HCT116 (cell line): ENCODE measurements at regions not wholly inside any gene's neighbourhood (a gene's known extent, or its start where the extent isn't known, plus 50 kb on each side); places are given as distances from the start of the nearest gene placed in this dataset.

Experiments used
- ATAC-seq: fragments of 200-7000 bp; cut with Tn5 transposase; 2 replicates; pipeline ENCODE4 v1.9.1; 2020; ENCODE audit warnings: mild to moderate bottlenecking, moderate library complexity
- BruUV-seq: library from RNA; stranded (reverse); fragments of 400-500 nt; replicated peaks from 2 replicates; lab custom pipeline; 2021; lab: Mats Ljungman, UMichigan
- CTCF ChIA-PET: fragments of 300-600 bp; sonication (Branson Sonifier 250); formaldehyde crosslinking; loops from one replicate; lab custom pipeline; 2021; ENCODE audit warnings: antibody characterized with exemption; lab: Charles Lee
- POLR2A ChIA-PET: fragments of 300-600, 350-600 bp; sonication (Branson Sonifier 250); formaldehyde crosslinking; loops from one replicate; lab custom pipeline; 2021; ENCODE audit warnings: antibody characterized with exemption; lab: Charles Lee
- RAD21 ChIA-PET, 2 experiments: fragments of 300-600 bp; sonication (Branson Sonifier 250); formaldehyde crosslinking; loops; one replicate each; lab custom pipeline; 2023; ENCODE audit warnings: low total read pairs in 2 of 2; ENCODE audit not compliant: uncharacterized antibody in 2 of 2, unreplicated experiment in 2 of 2, low non-redundant PET in 1 of 2; lab: Charles Lee
- DNase-seq: peaks from one replicate; pipeline ENCODE4 v3.0.0-alpha.2; 2010; ENCODE audit warnings: low read depth, low spot score
- H2AFZ ChIP-seq: fragments of 200-600 bp; shearing (Covaris generic), sonication (generic); 2 replicates; pipeline ENCODE4 v1.6.1; 2017; ENCODE audit warnings: low read depth, mixed run types, mixed read lengths, antibody characterized with exemption, low read length; ENCODE audit not compliant: poor library complexity, severe bottlenecking
- H3K27ac ChIP-seq: 2 replicates; pipeline ENCODE4 v1.5.1; 2012; ENCODE audit warnings: low read depth, low read length
- H3K27me3 ChIP-seq: fragments of 200-600 bp; sonication (generic); 2 replicates; pipeline ENCODE4 v1.6.1; 2016; ENCODE audit warnings: mixed run types, low read length, mixed read lengths; ENCODE audit not compliant: insufficient read depth
- H3K36me3 ChIP-seq, 2 experiments: fragments of 200-500 bp in 1 of 2; fragments of 200-600 bp in 1 of 2; sonication (Bioruptor generic) in 1 of 2; sonication (generic) in 1 of 2; 2 replicates each; pipeline versions ENCODE4 v1.5.1 to v1.6.1; 2014 to 2016; ENCODE audit warnings: low read length in 2 of 2, inconsistent platforms in 1 of 2, mixed read lengths in 1 of 2, mixed run types in 1 of 2; ENCODE audit not compliant: insufficient read depth in 2 of 2, control insufficient read depth in 1 of 2
- H3K4me1 ChIP-seq, 2 experiments: fragments of 200-600 bp in 1 of 2; sonication (generic) in 1 of 2; 2 replicates each; pipeline versions ENCODE4 v1.5.1 to v1.6.1; 2012 to 2017; ENCODE audit warnings: low read length in 2 of 2, inconsistent platforms in 1 of 2, mild to moderate bottlenecking in 1 of 2, mixed read lengths in 1 of 2, mixed run types in 1 of 2, moderate library complexity in 1 of 2; ENCODE audit not compliant: insufficient read depth in 2 of 2, control insufficient read depth in 1 of 2
- H3K4me2 ChIP-seq: fragments of 200-600 bp; sonication (generic); 2 replicates; pipeline ENCODE4 v1.6.1; 2017; ENCODE audit warnings: mixed run types, low read length, mixed read lengths
- H3K4me3 ChIP-seq, 2 experiments: fragments of 200-600 bp in 1 of 2; sonication (generic) in 1 of 2; replicated peaks in 1 of 2; 2 replicates each; pipeline ENCODE4 v1.5.1; 2011 to 2016; ENCODE audit warnings: low read length in 2 of 2, control low read depth in 1 of 2, low read depth in 1 of 2, mild to moderate bottlenecking in 1 of 2, mixed read lengths in 1 of 2, mixed run types in 1 of 2
- H3K79me2 ChIP-seq: fragments of 200-600 bp; sonication (generic); 2 replicates; pipeline ENCODE4 v1.6.1; 2017; ENCODE audit warnings: mild to moderate bottlenecking, mixed run types, low read length, moderate library complexity, mixed read lengths; ENCODE audit not compliant: insufficient read depth
- H3K9ac ChIP-seq: fragments of 200-600 bp; sonication (generic); 2 replicates; pipeline ENCODE4 v1.6.1; 2016; ENCODE audit warnings: low read length, mixed read lengths
- H3K9me2 ChIP-seq: fragments of 200-600 bp; sonication (generic), shearing (Covaris generic); 2 replicates; pipeline ENCODE4 v1.6.1; 2017; ENCODE audit warnings: mixed run types, mild to moderate bottlenecking, moderate library complexity; ENCODE audit not compliant: insufficient read depth
- H3K9me3 ChIP-seq, 2 experiments: fragments of 200-500 bp in 1 of 2; fragments of 200-600 bp in 1 of 2; sonication (Bioruptor generic) in 1 of 2; sonication (generic) in 1 of 2; 2 replicates each; pipeline ENCODE4 v1.6.1; 2014 to 2017; ENCODE audit warnings: low read length in 2 of 2, mixed read lengths in 2 of 2, inconsistent platforms in 1 of 2, low read depth in 1 of 2, mild to moderate bottlenecking in 1 of 2, mixed run types in 1 of 2, moderate library complexity in 1 of 2; ENCODE audit not compliant: control insufficient read depth in 1 of 2, insufficient read depth in 1 of 2
- H4K20me1 ChIP-seq: fragments of 200-600 bp; sonication (generic), shearing (Covaris generic); 2 replicates; pipeline ENCODE4 v1.6.1; 2017; ENCODE audit warnings: mixed run types, mild to moderate bottlenecking, moderate library complexity; ENCODE audit not compliant: insufficient read depth
- CBX3 ChIP-seq: IDR thresholded peaks from 2 replicates; pipeline ENCODE4 v1.6.1; 2012; ENCODE audit warnings: low read depth
- CEBPB ChIP-seq: IDR thresholded peaks from 2 replicates; pipeline ENCODE4 v1.6.1; 2012; ENCODE audit warnings: low read depth
- EZH2 ChIP-seq: fragments of 200-600 bp; sonication (generic); IDR thresholded peaks from 2 replicates; pipeline ENCODE4 v1.6.1; 2017; ENCODE audit warnings: antibody characterized with exemption, mixed run types
- FOSL1 ChIP-seq: IDR thresholded peaks from 2 replicates; pipeline ENCODE4 v1.6.1; 2012; ENCODE audit warnings: low read depth
- POLR2A ChIP-seq: IDR thresholded peaks from 2 replicates; pipeline ENCODE4 v1.7.0; 2011; ENCODE audit warnings: borderline replicate concordance; ENCODE audit not compliant: insufficient read depth, insufficient read length; ENCODE audit errors: extremely low read depth
- POLR2AphosphoS5 ChIP-seq: IDR thresholded peaks from 2 replicates; pipeline ENCODE4 v1.6.1; 2011; ENCODE audit warnings: mild to moderate bottlenecking, low read depth, low read length, moderate library complexity
- RAD21 ChIP-seq: IDR thresholded peaks from 2 replicates; pipeline ENCODE4 v1.6.1; 2012; ENCODE audit warnings: low read depth, mild to moderate bottlenecking
- SIN3A ChIP-seq: IDR thresholded peaks from 2 replicates; pipeline ENCODE4 v1.6.1; 2012; ENCODE audit warnings: low read depth
- SP1 ChIP-seq: IDR thresholded peaks from 2 replicates; pipeline ENCODE4 v1.6.1; 2012; ENCODE audit warnings: low read depth
- TCF7L2 ChIP-seq: IDR thresholded peaks from 2 replicates; pipeline ENCODE4 v1.7.0; 2011; ENCODE audit warnings: borderline replicate concordance, inconsistent platforms; ENCODE audit not compliant: insufficient read depth, insufficient read length; ENCODE audit errors: extremely low read depth
- ZBTB33 ChIP-seq: IDR thresholded peaks from 2 replicates; pipeline ENCODE4 v1.6.1; 2011; ENCODE audit warnings: mild to moderate bottlenecking, low read length, moderate library complexity; ENCODE audit not compliant: insufficient replicate concordance; ENCODE audit errors: extremely low read depth
- ZFX ChIP-seq: fragments of 450-650 bp; IDR thresholded peaks from 2 replicates; pipeline ENCODE4 v1.6.1; 2017
- ZNF274 ChIP-seq: fragments of 200-500 bp; sonication (Bioruptor generic); IDR thresholded peaks from 2 replicates; pipeline ENCODE4 v1.6.1; 2014; ENCODE audit warnings: mild to moderate bottlenecking, low read depth, low read length, inconsistent platforms
- intact Hi-C: fragments of 100-400 bp; cut with micrococcal nuclease; formaldehyde crosslinking; loops from 2 replicates; pipeline ENCODE4 v1.10.0; 2022
- TF ChIP-seq, protein P1 (sequence below): IDR thresholded peaks from 2 replicates; pipeline ENCODE4 v1.6.1; 2012
- TF ChIP-seq, protein P2 (sequence below), 3 experiments: fragments of 200-600 bp in 1 of 3; sonication (generic) in 1 of 3; IDR thresholded peaks in 2 of 3; conservative IDR thresholded peaks in 1 of 3; 2 replicates each; pipeline ENCODE4 v1.5.1; 2012 to 2017; ENCODE audit warnings: low read depth in 2 of 3, low read length in 2 of 3, antibody characterized with exemption in 1 of 3, borderline replicate concordance in 1 of 3, control low read depth in 1 of 3, mild to moderate bottlenecking in 1 of 3, mixed read lengths in 1 of 3, mixed run types in 1 of 3, moderate library complexity in 1 of 3; ENCODE audit not compliant: insufficient read depth in 1 of 3

GRCh38 chr1:88407248-88407647 is 276.8 kb upstream of the PKN2 start:
- no peak overlapping the region for H3K9ac ChIP-seq
- no peaks in the 10 kb centered on the region; a peak in 1 of 4 replicates for H3K9me3 ChIP-seq
- H3K9me2 ChIP-seq = no peaks in the 10 kb centered on the region
- H3K4me2 ChIP-seq = no peak overlapping the region
- no peak overlapping the region for H3K27ac ChIP-seq
- CTCF ChIA-PET = no interaction called here
- no peak overlapping the region for H3K4me3 ChIP-seq
- H3K4me1 ChIP-seq = no peaks in the 10 kb centered on the region
- ATAC-seq = no peak
- H2AFZ ChIP-seq = no peak overlapping the region
- TF ChIP-seq FOSL1 (no peak), RAD21 (no peak), POLR2A (no peak), CBX3 (no peak), SP1 (no peak), POLR2AphosphoS5 (no peak), TCF7L2 (no peak), SIN3A (no peak), ZNF274 (no peak), EZH2 (no peak), ZBTB33 (no peak), CEBPB (no peak), ZFX (no peak)
- TF ChIP-seq, protein P1, sequence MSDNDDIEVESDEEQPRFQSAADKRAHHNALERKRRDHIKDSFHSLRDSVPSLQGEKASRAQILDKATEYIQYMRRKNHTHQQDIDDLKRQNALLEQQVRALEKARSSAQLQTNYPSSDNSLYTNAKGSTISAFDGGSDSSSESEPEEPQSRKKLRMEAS = no peak
- TF ChIP-seq, protein P2, sequence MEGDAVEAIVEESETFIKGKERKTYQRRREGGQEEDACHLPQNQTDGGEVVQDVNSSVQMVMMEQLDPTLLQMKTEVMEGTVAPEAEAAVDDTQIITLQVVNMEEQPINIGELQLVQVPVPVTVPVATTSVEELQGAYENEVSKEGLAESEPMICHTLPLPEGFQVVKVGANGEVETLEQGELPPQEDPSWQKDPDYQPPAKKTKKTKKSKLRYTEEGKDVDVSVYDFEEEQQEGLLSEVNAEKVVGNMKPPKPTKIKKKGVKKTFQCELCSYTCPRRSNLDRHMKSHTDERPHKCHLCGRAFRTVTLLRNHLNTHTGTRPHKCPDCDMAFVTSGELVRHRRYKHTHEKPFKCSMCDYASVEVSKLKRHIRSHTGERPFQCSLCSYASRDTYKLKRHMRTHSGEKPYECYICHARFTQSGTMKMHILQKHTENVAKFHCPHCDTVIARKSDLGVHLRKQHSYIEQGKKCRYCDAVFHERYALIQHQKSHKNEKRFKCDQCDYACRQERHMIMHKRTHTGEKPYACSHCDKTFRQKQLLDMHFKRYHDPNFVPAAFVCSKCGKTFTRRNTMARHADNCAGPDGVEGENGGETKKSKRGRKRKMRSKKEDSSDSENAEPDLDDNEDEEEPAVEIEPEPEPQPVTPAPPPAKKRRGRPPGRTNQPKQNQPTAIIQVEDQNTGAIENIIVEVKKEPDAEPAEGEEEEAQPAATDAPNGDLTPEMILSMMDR (IDR thresholded peaks at IDR 0.05 in 2 of 3, conservative IDR thresholded peaks at IDR 0.05 in 1 of 3; ENCODE audit: borderline replicate concordance in 1 of 3, insufficient read depth in 1 of 3, low read depth in 2 of 3, low read length in 2 of 3) = no peak
- RAD21 ChIA-PET = no interaction called here
- H3K27me3 ChIP-seq = no peaks in the 10 kb centered on the region
- POLR2A ChIA-PET = no interaction called here
- DNase-seq = no peak
- no peaks in the 10 kb centered on the region for H4K20me1 ChIP-seq
- BruUV-seq = no TSS peak
- H3K79me2 ChIP-seq = no peaks in the 10 kb centered on the region
- no peaks in the 10 kb centered on the region for H3K36me3 ChIP-seq
- intact Hi-C loops = no loop called here
